H1 (cell line): ENCODE measurements at regions not wholly inside any gene's neighbourhood (a gene's known extent, or its start where the extent isn't known, plus 50 kb on each side); places are given as distances from the start of the nearest gene placed in this dataset.

Source experiments
- BRCA1 ChIP-seq: IDR thresholded peaks from 2 replicates; pipeline ENCODE4 v1.6.1; 2012; ENCODE audit warnings: low read depth, low read length, improper control_type of control experiment
- FOSL1 ChIP-seq: IDR thresholded peaks from 2 replicates; pipeline ENCODE4 v1.6.1; 2011; ENCODE audit warnings: mild to moderate bottlenecking, low read depth, low read length, moderate library complexity; ENCODE audit not compliant: insufficient read depth
- KDM5A ChIP-seq: fragments of 200-600 bp; IDR thresholded peaks from 2 replicates; pipeline ENCODE4 v1.7.1; 2012; ENCODE audit warnings: mild to moderate bottlenecking, low read length, inconsistent platforms, mixed read lengths
- RAD21 ChIP-seq, 2 experiments: IDR thresholded peaks in 1 of 2; conservative IDR thresholded peaks in 1 of 2; 2 replicates each; pipeline ENCODE4 v1.6.1; 2011; ENCODE audit warnings: low read depth in 2 of 2, low read length in 2 of 2, improper control_type of control experiment in 1 of 2, inconsistent platforms in 1 of 2, mild to moderate bottlenecking in 1 of 2, moderate library complexity in 1 of 2
- RBBP5 ChIP-seq: IDR thresholded peaks from 2 replicates; pipeline ENCODE4 v1.7.1; 2012; ENCODE audit warnings: low read depth, mild to moderate bottlenecking, inconsistent platforms, low read length, moderate library complexity, borderline replicate concordance
- RNF2 ChIP-seq: fragments of 200-900, 300-1000 bp; sonication (generic); IDR thresholded peaks from 2 replicates; pipeline ENCODE4 v1.7.1; 2016; ENCODE audit warnings: borderline replicate concordance, low read depth, mild to moderate bottlenecking, antibody characterized with exemption, low read length; ENCODE audit not compliant: poor library complexity, severe bottlenecking; ENCODE audit errors: missing control alignments
- SAP30 ChIP-seq: fragments of 300-600 bp; sonication (generic); IDR thresholded peaks from 2 replicates; pipeline ENCODE4 v1.7.1; 2012; ENCODE audit warnings: low read length, moderate library complexity, mild to moderate bottlenecking, inconsistent platforms; ENCODE audit not compliant: insufficient read depth, insufficient replicate concordance
- TF ChIP-seq, protein P1 (sequence below): IDR thresholded peaks from 2 replicates; pipeline ENCODE4 v1.6.1; 2011; ENCODE audit warnings: low read depth, mild to moderate bottlenecking, low read length; ENCODE audit not compliant: insufficient read depth

DNA sequence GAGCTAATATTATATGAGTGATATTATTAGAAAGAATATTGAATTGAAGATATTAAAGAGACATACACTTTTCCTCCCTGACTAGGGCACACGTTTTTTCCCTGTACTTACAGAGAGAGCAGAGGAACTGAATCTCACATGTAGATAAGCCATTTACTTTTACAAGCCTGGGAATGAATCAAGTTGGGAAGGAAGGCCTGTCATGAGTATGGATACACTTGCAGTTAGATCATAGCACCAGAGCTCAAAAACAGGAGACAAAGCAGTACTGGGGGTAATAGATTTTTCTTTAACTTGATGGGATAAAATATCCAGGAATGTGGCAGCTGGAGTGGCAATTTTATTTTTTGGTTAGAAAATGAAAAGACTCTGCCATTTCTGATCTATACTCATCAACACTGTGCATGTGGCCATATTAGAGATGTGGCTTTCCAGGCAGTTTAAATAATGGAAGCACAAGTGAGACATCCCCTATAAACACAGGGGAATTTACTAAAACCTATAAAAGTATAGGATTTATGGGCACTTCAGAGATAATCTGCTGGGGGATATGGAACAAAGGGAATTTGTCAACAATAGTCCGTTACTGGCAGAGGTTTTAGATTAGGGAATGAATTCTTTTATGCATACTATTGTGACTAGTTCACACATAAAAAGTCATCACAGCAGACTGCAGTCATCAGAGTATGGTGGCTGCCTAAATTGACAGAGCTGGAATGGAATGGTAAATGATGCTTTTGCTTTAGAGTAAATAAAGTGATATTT, 657.7 kb upstream of the MBL2 start (continued):
- TF ChIP-seq RAD21 (IDR thresholded peaks at IDR 0.05 in 1 of 2, conservative IDR thresholded peaks at IDR 0.05 in 1 of 2; ENCODE audit: low read depth in 2 of 2, low read length in 2 of 2) (no peak), RBBP5 (no peak), FOSL1 (no peak), SAP30 (no peak), BRCA1 (no peak), KDM5A (no peak), RNF2 (no peak)
- TF ChIP-seq, protein P1, sequence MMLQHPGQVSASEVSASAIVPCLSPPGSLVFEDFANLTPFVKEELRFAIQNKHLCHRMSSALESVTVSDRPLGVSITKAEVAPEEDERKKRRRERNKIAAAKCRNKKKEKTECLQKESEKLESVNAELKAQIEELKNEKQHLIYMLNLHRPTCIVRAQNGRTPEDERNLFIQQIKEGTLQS: no peak
